ENCODE measurements at regions not wholly inside any gene's neighbourhood (a gene's known extent, or its start where the extent isn't known, plus 50 kb on each side); places are given as distances from the start of the nearest gene placed in this dataset.

GRCh38 chr4:162912482-162912881 lies 254.2 kb downstream of the NAF1 start:
- TF ChIP-seq POLR2AphosphoS5 (IDR thresholded peaks at IDR 0.05; ENCODE audit: borderline replicate concordance, low read depth, low read length) (no peak), EZH2 (IDR thresholded peaks at IDR 0.05) (no peak)

Measured in SK-N-MC (cell line).